HG03442 (cell line): ENCODE measurements at regions not wholly inside any gene's neighbourhood (a gene's known extent, or its start where the extent isn't known, plus 50 kb on each side); places are given as distances from the start of the nearest gene placed in this dataset.

Source experiments
- ATAC-seq: cut with Tn5 transposase; IDR thresholded peaks from one replicate; pipeline ENCODE4 v1.9.1; 2021; ENCODE audit warnings: mild to moderate bottlenecking, moderate library complexity; ENCODE audit not compliant: unreplicated experiment

GRCh38 chr18:40532046-40532445 lies 1423.0 kb upstream of the PIK3C3 start:
- no peak for ATAC-seq

GRCh38 chr18:40531051-40531450 lies 1424.0 kb upstream of the PIK3C3 start:
- no peak for ATAC-seq

- ATAC-seq = no peak
Observed at GRCh38 chr18:40529478-40529877, 1425.6 kb upstream of the PIK3C3 start.

- no peak for ATAC-seq
Observed at GRCh38 chr18:40524881-40525280, 1430.2 kb upstream of the PIK3C3 start.

- no peak for ATAC-seq
Observed at GRCh38 chr18:40523287-40523686, 1431.7 kb upstream of the PIK3C3 start.

- no peak for ATAC-seq
Observed at GRCh38 chr18:40501026-40501425, 1454.0 kb upstream of the PIK3C3 start.

GRCh38 chr18:40494603-40495002 lies 1460.4 kb upstream of the PIK3C3 start:
- ATAC-seq = no peak

GRCh38 chr18:40493316-40493715 lies 1461.7 kb upstream of the PIK3C3 start:
- no peak for ATAC-seq

- ATAC-seq = no peak
Observed at GRCh38 chr18:40489301-40489700, 1465.7 kb upstream of the PIK3C3 start.

- ATAC-seq = no peak
Observed at GRCh38 chr18:40485318-40485717, 1469.7 kb upstream of the PIK3C3 start.

GRCh38 chr18:40473221-40474029 lies 1481.6 kb upstream of the PIK3C3 start:
- ATAC-seq = no peak

GRCh38 chr18:40470723-40471122 lies 1484.3 kb upstream of the PIK3C3 start:
- no peak for ATAC-seq

- ATAC-seq = no peak
Observed at GRCh38 chr18:40469851-40470250, 1485.2 kb upstream of the PIK3C3 start.

- ATAC-seq = no peak
Observed at GRCh38 chr18:40469316-40469715, 1485.7 kb upstream of the PIK3C3 start.

- no peak for ATAC-seq
Observed at GRCh38 chr18:40464032-40464431, 1491.0 kb upstream of the PIK3C3 start.

- no peak for ATAC-seq
Observed at GRCh38 chr18:40453903-40454302, 1501.1 kb upstream of the PIK3C3 start.

GRCh38 chr18:40452599-40452998 lies 1502.4 kb upstream of the PIK3C3 start:
- ATAC-seq = no peak

- no peak for ATAC-seq
Observed at GRCh38 chr18:40450751-40451150, 1504.3 kb upstream of the PIK3C3 start.

GRCh38 chr18:40447820-40448219 lies 1507.2 kb upstream of the PIK3C3 start:
- ATAC-seq = no peak

- ATAC-seq = no peak
Observed at GRCh38 chr18:40440088-40440487, 1514.9 kb upstream of the PIK3C3 start.

- ATAC-seq = no peak
Observed at GRCh38 chr18:40437517-40437916, 1517.5 kb upstream of the PIK3C3 start.

- ATAC-seq = no peak
Observed at GRCh38 chr18:40431071-40431985, 1523.7 kb upstream of the PIK3C3 start.
